ENCODE measurements at regions not wholly inside any gene's neighbourhood (a gene's known extent, or its start where the extent isn't known, plus 50 kb on each side); places are given as distances from the start of the nearest gene placed in this dataset.
A peak's percentile ranks its signal among the peaks of the same experiment; 100 is the strongest.

DNA sequence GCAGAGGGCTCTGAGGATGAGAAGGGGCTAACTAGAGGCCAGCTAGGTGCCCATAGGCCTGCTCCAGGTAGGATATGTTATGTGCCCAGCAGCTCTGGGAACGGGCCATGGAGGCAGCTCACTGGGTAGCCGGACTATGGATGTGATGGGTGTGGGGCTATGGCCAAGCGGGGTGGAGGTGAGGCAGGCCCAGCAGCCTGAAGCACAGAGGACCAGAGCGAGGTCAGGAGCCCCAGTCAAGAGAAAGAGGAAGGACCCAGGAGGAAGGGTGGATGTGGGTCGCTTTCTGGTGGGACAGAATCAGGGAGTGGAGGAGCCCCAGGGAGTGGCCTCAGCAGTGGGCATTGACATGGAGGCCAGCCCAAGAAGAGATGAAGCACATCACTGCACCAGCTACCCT is 117.9 kb upstream of the MLN start:
- DNase-seq: no peak

DNA sequence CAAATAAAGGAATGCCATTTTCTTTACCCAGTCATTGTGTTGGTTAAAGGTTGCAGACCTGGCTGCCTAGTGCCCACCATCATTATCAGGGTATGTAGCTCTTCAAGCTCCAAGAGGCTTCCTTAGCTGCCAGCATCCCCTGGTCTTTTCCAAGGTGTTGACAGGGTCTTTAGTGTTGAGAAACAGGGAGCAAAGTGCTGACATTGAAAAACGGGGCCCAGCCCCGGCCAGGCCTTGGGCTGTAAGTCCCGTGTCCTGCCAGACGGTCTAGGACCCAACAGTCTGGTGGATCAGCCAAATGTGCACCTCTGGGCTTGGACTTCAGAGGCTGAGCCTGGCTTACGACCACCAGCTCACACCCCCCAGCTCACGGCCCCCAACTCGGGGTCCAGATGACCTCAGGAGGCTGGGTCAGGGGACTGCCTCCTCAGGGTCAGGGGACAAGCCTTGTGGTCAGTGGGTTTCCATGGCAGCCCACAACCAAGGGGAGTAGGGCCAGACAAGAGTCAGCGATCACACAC is 114.4 kb upstream of the MLN start:
- no peak for DNase-seq

- no peak for DNase-seq
Observed at GRCh38 chr6:33915134-33915533, 111.3 kb upstream of the MLN start.

GRCh38 chr6:33914645-33915044 is 110.8 kb upstream of the MLN start:
- DNase-seq: peak; percentile 86

DNA sequence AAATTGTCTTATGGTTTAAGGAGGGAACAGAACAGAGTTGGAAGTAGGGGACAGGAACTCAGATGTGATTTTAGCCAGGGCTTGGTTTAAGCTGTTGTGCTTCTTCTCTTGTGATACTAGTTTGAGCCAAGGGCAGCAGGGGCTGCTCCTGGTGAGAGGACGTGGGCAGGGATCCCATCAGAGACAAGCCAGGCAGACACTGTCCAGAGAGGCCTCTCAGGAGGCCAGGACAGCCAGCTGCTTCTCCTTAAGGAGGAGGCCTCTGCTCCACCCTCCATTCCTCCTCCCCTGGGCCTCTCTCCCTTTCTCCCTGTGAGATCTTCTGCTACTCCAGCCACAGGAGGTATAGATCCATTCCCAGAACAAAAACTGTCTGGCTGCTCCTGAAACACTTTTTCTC is 108.4 kb upstream of the MLN start:
- DNase-seq: no peak

GRCh38 chr6:33911488-33911887 is 107.7 kb upstream of the MLN start:
- DNase-seq: no peak

DNA sequence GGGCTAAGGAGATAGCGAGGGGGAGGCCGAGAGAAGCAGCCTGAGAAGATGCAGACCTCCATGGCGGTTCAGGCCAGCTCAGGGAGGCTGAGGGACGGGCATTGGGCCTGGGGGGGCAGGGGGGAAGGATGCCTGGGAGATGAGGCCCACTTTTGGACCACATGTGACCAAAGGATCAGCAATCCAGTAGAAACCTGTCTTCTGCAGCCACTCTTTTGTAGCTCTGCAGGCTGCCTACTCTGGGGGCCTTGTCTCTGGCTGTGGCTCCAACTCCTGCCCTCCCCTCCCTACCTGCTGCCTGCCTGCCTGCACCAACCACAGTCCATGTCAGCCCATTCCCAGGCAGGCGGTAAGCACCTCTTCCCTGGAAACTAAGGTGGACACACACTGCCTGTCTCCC is 106.8 kb upstream of the MLN start:
- DNase-seq: no peak

DNA sequence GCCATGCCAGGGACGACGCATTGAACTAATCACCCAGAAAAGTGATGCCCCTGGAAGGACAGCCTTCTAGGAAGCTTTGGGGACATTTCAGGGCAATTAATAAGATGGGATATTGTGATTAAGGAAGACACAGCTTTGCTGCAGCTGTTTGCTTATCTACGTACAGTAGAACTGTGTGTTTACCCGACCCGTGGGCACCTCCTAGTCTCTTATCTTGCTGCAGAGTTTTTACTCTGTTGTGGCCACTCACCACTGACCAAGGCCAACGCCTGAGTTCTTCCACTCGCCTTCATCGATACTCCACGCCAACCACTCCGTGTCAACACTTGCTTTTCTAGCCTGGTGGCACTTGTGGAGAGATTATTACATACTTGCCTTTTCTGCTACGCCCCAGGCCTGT is 105.9 kb upstream of the MLN start:
- DNase-seq: no peak

DNA sequence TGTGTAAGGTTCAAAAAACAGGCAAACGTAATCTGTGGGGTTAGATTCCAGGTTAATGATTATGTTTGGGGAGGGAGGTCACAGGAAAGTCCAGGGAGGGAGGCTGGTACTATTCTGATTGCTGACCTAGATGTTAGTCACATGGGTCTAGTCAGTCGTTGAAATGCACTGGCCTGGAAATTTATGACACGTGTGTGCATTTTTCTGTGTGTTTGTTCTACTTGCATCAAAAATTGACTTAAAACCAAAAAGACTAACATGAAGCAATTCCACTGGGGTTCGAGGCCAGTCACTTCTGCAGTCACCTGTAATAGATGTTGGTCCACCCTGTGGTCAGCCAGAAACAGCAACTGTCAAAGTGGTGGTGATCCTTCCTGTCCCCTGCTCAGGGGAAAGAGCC is 104.2 kb upstream of the MLN start:
- no peak for DNase-seq

DNA sequence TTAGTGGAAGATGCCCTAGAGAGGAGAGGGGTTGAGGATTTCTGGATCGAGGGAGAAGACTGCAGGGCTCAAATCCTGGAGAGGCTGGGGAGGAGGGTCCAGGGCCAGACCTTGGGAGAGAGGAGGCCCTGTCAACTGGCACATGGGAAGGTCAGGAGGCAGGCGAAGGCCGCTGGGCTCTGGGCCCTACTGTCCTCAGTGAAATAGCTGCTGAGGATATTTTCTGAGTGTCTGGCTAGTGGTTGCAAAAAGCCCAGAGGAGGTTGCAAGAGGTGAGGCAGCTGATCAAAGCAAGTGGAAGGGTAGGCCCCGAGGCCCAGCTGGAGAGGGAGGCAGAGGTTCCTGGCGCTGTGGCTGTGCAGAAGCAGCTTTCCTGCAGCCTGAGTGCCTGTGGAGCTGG is 103.4 kb upstream of the MLN start:
- no peak for DNase-seq

DNA sequence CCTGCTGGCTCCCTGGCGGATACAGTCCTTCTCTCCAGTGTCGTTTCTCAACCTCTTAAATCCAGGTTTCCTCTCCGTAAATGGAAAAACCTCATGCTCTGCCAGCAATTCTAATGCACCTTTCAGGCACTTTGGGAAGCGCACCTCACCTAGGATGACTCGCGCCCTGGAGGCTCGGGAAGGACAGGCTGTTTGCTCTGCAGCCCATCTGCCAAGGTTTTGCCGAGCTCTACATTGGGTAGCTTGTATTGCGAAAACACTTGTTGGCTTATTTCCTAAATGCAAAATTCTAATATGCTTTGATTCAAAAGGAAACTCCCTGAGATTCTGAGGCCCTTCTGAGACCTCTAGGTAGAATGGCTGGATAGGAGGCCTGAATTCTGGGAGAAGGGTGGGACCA is 102.6 kb upstream of the MLN start:
- no peak for DNase-seq

DNA sequence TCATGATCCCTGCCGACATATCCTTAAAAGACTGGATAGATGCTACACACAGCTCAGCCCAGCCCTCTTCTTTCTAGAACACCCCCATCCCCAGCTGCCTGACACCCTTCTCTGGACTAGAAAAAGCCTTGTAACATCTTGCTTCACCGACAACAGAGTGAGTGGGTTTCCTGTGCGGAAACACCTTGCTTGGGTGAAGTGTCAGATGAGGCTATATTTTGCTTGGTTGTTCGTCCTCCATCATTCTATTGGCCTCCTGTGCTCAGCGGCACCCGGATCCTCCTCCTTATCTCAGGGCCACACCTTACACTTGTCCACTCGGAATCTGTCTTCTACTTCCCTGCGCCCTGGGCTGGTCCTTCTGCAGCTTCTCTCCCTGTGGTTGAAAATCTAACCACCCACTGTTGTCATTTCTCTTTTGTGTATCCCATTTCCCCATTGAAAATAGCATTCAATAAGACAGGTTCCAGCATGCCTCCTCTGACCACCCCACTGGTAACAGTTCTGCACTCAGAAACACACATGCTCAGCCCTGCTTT is 101.3 kb upstream of the MLN start:
- DNase-seq: peak; percentile 82

DNA sequence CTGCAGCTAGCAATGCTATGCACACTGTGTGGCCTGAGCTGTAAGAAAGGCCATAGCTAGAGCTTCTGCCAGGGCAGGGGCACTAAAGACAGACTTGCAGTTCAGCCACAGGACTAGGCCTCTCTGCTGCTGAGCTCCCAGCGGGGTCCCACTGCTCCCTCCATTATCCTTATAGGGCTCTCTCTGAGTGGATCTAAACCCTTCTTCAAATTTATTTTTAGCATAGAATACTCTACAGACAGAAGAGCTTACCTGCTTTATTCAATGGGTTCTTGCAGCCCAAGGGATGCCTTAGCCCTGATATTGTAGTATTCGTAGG is 100.9 kb upstream of the MLN start:
- no peak for DNase-seq

DNA sequence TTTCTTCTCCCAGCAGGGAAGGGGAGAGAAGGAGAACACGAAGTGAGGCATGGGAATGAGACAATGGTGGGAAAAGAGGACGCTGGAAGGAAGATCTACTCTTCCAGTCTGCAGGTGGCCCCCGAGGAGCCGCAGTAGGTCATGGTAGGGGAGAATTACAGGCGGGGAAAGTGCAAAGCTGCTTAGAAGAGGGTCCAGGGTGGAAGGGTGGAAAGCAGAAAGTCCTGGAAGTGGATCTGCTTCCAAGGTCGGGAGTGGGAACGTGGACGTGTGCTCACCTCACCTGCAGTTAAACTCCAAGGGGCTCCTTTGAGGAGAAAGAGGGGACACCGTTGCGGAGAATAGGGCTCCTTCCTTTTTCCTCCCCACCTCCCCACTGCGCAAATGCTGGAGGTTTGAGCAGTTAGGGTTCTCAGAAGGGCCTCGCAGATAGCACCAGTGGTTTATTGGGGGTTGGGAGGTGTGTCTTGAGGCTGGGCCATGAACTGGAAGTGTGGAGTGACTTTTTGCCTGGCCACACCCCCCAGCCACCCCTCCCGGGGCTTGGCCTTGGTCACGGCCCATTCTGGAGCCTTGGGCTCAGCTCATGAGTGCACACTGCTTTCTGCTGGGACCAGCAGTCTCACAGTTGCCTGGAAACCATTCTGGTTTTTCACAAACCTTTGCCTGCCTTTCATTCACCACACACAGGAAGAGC is 100.4 kb upstream of the MLN start:
- peak; percentile 67 for DNase-seq

- no peak for DNase-seq
Observed at GRCh38 chr6:33903579-33903978, 99.8 kb upstream of the MLN start.

DNA sequence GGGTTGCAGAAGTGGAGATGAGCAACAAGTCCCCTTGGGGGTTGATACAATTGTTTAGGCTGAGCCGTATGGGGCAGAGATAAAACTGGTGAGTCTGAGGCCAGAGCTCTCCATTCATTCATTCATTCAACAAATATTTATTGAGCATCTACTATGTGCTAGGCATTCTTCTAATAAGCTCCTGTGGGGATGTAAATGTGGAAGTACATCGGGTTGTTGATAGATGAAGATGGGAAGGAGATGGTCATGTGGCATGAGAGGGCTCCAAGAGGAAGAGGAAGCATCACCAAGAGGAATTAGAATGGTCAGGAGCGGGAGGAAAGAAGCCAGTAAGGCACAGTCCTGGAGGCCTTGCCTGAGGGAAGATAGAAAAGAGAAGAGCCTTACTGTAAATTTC is 98.7 kb upstream of the MLN start:
- DNase-seq: peak; percentile 15

- no peak for DNase-seq
Observed at GRCh38 chr6:33901822-33902456, 98.1 kb upstream of the MLN start.

- no peak for DNase-seq
Observed at GRCh38 chr6:33898771-33899170, 95.0 kb upstream of the MLN start.

GRCh38 chr6:33897189-33897780 is 93.5 kb upstream of the MLN start:
- no peak for DNase-seq

DNA sequence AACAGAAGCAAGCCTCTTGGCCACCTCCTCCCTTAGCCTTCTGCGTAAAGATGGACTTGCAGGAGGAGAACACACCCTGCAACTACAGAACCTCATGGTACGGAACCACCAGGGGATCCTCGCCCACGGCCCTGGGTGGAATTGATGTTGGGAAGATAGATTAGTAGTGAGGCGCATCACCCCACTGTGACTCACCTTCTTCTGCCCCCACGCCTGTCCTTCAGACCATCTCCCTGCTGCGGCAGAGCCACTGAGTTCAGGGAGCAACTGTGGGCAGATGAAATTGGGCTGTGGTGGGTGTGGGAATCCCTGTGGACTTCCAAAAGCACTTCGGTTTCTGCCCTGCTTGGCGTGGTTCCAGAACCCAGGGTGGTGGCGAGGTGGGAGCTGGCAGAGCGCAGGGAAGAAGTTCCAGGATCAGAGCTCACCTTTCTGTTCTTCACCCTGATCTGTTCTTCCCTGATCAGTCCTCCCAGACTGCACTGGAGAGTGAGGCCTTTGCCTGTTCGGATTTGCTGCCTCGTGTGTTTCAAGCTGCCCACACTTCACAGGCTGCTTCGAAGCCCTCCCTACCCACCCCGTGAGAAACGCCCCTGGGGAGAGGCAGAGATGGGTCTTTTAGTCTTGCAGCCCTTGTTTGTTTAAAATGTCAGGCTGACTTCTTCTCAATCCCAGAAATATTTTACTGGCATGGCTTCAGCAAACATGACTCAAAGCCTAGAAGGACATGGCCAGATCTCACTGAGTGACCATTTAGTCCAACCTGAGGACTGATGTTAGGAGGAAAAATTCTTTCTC is 92.8 kb upstream of the MLN start:
- no peak for DNase-seq

DNA sequence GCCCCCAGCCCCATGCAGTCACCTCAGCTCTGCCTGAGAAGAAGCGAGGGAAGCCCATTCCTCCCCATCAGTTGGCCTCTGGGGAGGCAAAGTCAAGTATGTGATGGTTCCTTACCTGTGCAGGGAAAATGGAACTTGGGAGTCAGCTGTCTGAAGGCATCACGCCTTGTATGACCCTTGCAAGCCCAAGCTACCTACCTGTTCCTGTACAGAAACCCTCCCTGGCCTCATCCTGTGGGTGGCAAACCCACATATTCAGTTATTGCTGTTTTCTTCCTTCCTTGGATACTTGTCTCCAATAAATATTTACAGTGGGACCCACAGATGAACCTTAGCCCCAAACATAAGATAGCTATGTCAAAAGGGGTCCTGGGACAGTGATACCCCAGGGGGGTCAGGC is 92.2 kb upstream of the MLN start:
- DNase-seq: no peak

DNA sequence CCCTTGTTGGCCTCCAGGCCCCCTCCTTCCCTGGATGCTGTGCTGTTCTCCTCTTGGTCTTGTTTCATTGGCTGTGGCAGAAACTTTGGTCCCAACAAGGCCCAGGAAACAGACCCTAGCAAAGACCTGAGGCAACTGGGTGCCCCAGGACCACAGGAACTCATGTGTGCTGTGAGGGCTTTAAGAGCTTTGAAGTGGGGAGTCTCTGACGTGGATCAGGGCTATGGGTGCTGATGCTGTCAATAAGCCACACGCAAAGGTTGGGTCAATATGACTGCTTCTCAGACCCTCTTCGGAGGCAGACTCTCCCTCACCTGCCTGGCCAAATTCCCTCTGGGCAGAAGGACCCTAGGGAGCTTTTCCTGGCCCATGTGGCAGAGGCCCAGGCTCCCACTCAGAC is 91.5 kb upstream of the MLN start:
- DNase-seq: no peak

- no peak for DNase-seq
Observed at GRCh38 chr6:33894438-33894837, 90.6 kb upstream of the MLN start.
